A549 (cell line): ENCODE measurements at regions not wholly inside any gene's neighbourhood (a gene's known extent, or its start where the extent isn't known, plus 50 kb on each side); places are given as distances from the start of the nearest gene placed in this dataset.

ENCODE experiments used
- ATAC-seq, 2 experiments: fragments of 200-7000 bp in 1 of 2; fragments of >200 bp in 1 of 2; cut with Nextera tagmentation in 1 of 2; cut with Tn5 transposase in 1 of 2; 3 replicates each; pipeline versions ENCODE4 v1.8.0 to v1.9.1; 2018 to 2020; ENCODE audit warnings: mild to moderate bottlenecking in 1 of 2, moderate library complexity in 1 of 2
- CTCF ChIA-PET: fragments of 300-600 bp; sonication (Branson Sonifier 250); formaldehyde crosslinking; extraction: SDS; loops from one replicate; lab custom pipeline; 2021; ENCODE audit warnings: antibody characterized with exemption, inconsistent platforms; lab: Yijun Ruan, JAX
- POLR2A ChIA-PET: fragments of 350-600 bp; formaldehyde crosslinking; extraction: SDS; loops from one replicate; lab custom pipeline; 2021; ENCODE audit warnings: antibody characterized with exemption, inconsistent platforms; lab: Yijun Ruan, JAX
- DNase-seq, 2 experiments: peaks; one replicate each; pipeline versions ENCODE4 v3.0.0 to v3.0.0-alpha.2; 2011 to 2016; ENCODE audit warnings: low read depth in 1 of 2, low spot score in 1 of 2
- FAIRE-seq: peaks from 2 replicates; lab custom pipeline; 2011; peaks lifted over from hg19 to GRCh38; lab: Jason Lieb, UNC
- H3K27ac ChIP-seq, 2 experiments: fragments of >200 bp; sonication (Bioruptor Twin); formaldehyde crosslinking; 3 replicates each; pipeline ENCODE4 v1.5.1; 2016 to 2017
- H3K4me1 ChIP-seq: fragments of >200 bp; sonication (Bioruptor Twin); formaldehyde crosslinking; 3 replicates; pipeline ENCODE4 v1.6.1; 2016
- H3K4me2 ChIP-seq: fragments of >200 bp; sonication (Bioruptor Twin); formaldehyde crosslinking; 3 replicates; pipeline ENCODE4 v1.6.1; 2016
- H3K4me3 ChIP-seq: fragments of >200 bp; sonication (Bioruptor Twin); formaldehyde crosslinking; 3 replicates; pipeline ENCODE4 v1.5.1; 2016
- H3K9me3 ChIP-seq: fragments of >200 bp; sonication (Bioruptor Twin); formaldehyde crosslinking; 3 replicates; pipeline ENCODE4 v1.6.1; 2016
- ATOH8 ChIP-seq: fragments of 250-450 bp; sonication (Bioruptor Pico); IDR thresholded peaks from 2 replicates; pipeline ENCODE4 v1.5.0; 2020; ENCODE audit warnings: low read depth, mild to moderate bottlenecking, moderate library complexity
- CBX2 ChIP-seq: fragments of 200-600 bp; sonication (generic); IDR thresholded peaks from 2 replicates; pipeline ENCODE4 v1.6.1; 2016; ENCODE audit warnings: low read depth, mild to moderate bottlenecking, borderline replicate concordance
- CHD2 ChIP-seq: fragments of 150-350 bp; IDR thresholded peaks from 2 replicates; pipeline ENCODE4 v1.6.1; 2014; ENCODE audit warnings: low read length; ENCODE audit not compliant: partially characterized antibody
- EHF ChIP-seq: fragments of 250-450 bp; sonication (Bioruptor Pico); IDR thresholded peaks from 2 replicates; pipeline ENCODE4 v1.5.0; 2020; ENCODE audit warnings: mild to moderate bottlenecking
- EHMT2 ChIP-seq: fragments of 200-600 bp; sonication (generic); IDR thresholded peaks from 2 replicates; pipeline ENCODE4 v1.6.1; 2016; ENCODE audit warnings: antibody characterized with exemption, low read depth, mild to moderate bottlenecking, moderate library complexity
- ELK1 ChIP-seq: fragments of 150-350 bp; IDR thresholded peaks from 2 replicates; pipeline ENCODE4 v1.6.1; 2014; ENCODE audit warnings: low read depth, mild to moderate bottlenecking, low read length
- EP300 ChIP-seq, 2 experiments: fragments of >200 bp; sonication (Bioruptor Twin); formaldehyde crosslinking; IDR thresholded peaks; 2 replicates in 1 of 2; 3 replicates in 1 of 2; pipeline ENCODE4 v1.6.1; 2016 to 2017
- ESRRA ChIP-seq: fragments of 150-350 bp; IDR thresholded peaks from 2 replicates; pipeline ENCODE4 v1.6.1; 2014; ENCODE audit warnings: mild to moderate bottlenecking, low read length, borderline replicate concordance
- FOSB ChIP-seq: fragments of 250-450 bp; sonication (Bioruptor Pico); IDR thresholded peaks from 2 replicates; pipeline ENCODE4 v1.5.0; 2020; ENCODE audit warnings: mild to moderate bottlenecking, moderate library complexity
- FOSL2 ChIP-seq, 2 experiments: fragments of 450-650 bp in 1 of 2; fragments of >200 bp in 1 of 2; sonication (Bioruptor Twin) in 1 of 2; formaldehyde crosslinking; IDR thresholded peaks; 2 replicates each; pipeline versions ENCODE4 v1.5.0 to v1.6.1; 2016 to 2020; ENCODE audit warnings: mild to moderate bottlenecking in 1 of 2, moderate library complexity in 1 of 2
- FOXS1 ChIP-seq: fragments of 250-450 bp; sonication (Bioruptor Pico); IDR thresholded peaks from 2 replicates; pipeline ENCODE4 v1.5.0; 2020; ENCODE audit warnings: mild to moderate bottlenecking, moderate library complexity
- HES2 ChIP-seq: fragments of >200 bp; sonication (Bioruptor Twin); formaldehyde crosslinking; IDR thresholded peaks from 2 replicates; pipeline ENCODE4 v1.6.1; 2016
- HEYL ChIP-seq: fragments of 250-450 bp; sonication (Bioruptor Pico); IDR thresholded peaks from 2 replicates; pipeline ENCODE4 v1.8.0; 2021; ENCODE audit warnings: mild to moderate bottlenecking, moderate library complexity
- JUN ChIP-seq, 2 experiments: fragments of >200 bp; sonication (Bioruptor Twin); formaldehyde crosslinking; IDR thresholded peaks; 2 replicates in 1 of 2; 3 replicates in 1 of 2; pipeline ENCODE4 v1.6.1; 2016 to 2017
- KDM1A ChIP-seq: fragments of 200-600 bp; sonication (generic); IDR thresholded peaks from 2 replicates; pipeline ENCODE4 v1.6.1; 2016; ENCODE audit warnings: low read depth, mild to moderate bottlenecking
- KDM5A ChIP-seq: fragments of 200-600 bp; sonication (generic); IDR thresholded peaks from 2 replicates; pipeline ENCODE4 v1.6.1; 2016; ENCODE audit warnings: antibody characterized with exemption, mild to moderate bottlenecking
- MYC ChIP-seq: IDR thresholded peaks from 2 replicates; pipeline ENCODE4 v1.6.1; 2012; ENCODE audit warnings: mild to moderate bottlenecking, inconsistent platforms, low read length, improper control_type of control experiment, borderline replicate concordance
- PBX3 ChIP-seq: IDR thresholded peaks from 2 replicates; pipeline ENCODE4 v1.6.1; 2012
- POLR2AphosphoS2 ChIP-seq: conservative IDR thresholded peaks from 2 replicates; pipeline ENCODE4 v1.6.1; 2012; ENCODE audit warnings: low read length, improper control_type of control experiment, inconsistent platforms
- RARB ChIP-seq: fragments of 250-450 bp; sonication (Bioruptor Pico); IDR thresholded peaks from 2 replicates; pipeline ENCODE4 v1.8.0; 2021; ENCODE audit warnings: mild to moderate bottlenecking, moderate library complexity
- REST ChIP-seq: fragments of 200-600 bp; sonication (generic); IDR thresholded peaks from 2 replicates; pipeline ENCODE4 v1.6.1; 2016; ENCODE audit warnings: antibody characterized with exemption, mild to moderate bottlenecking, moderate library complexity
- RNF2 ChIP-seq: fragments of 200-600 bp; sonication (generic); IDR thresholded peaks from 2 replicates; pipeline ENCODE4 v1.6.1; 2016; ENCODE audit warnings: low read depth, mild to moderate bottlenecking, antibody characterized with exemption, moderate library complexity, borderline replicate concordance
- SMC3 ChIP-seq: fragments of >200 bp; sonication (Bioruptor Twin); formaldehyde crosslinking; IDR thresholded peaks from 3 replicates; pipeline ENCODE4 v1.6.1; 2018; ENCODE audit warnings: inconsistent platforms
- SREBF2 ChIP-seq: fragments of 450-650 bp; IDR thresholded peaks from 2 replicates; pipeline ENCODE4 v1.6.1; 2014; ENCODE audit warnings: mild to moderate bottlenecking, moderate library complexity
- TP53 ChIP-seq: fragments of 250-450 bp; sonication (Bioruptor Pico); IDR thresholded peaks from 2 replicates; pipeline ENCODE4 v1.5.0; 2021; ENCODE audit warnings: mild to moderate bottlenecking, moderate library complexity
- ZC3H11A ChIP-seq: fragments of 450-650 bp; IDR thresholded peaks from 2 replicates; pipeline ENCODE4 v1.6.1; 2014; ENCODE audit warnings: antibody characterized with exemption, mild to moderate bottlenecking
- WGBS: methylation state at CpG from one replicate; pipeline ENCODE4 v1.1.6; 2017; ENCODE audit errors: missing lambda C conversion rate; 5-methylcytosine and 5-hydroxymethylcytosine counted together

GRCh38 chr5:99119326-99119725 is 190.5 kb upstream of the CHD1 start:
- no peaks in the 10 kb centered on the region for H3K4me1 ChIP-seq
- no peak for DNase-seq
- H3K27ac ChIP-seq, result no peak overlapping the region
- H3K4me2 ChIP-seq, result no peak overlapping the region
- POLR2A ChIA-PET, result no interaction called here
- no peak for ATAC-seq
- no peak for FAIRE-seq
- WGBS, result 22% methylated on average over 3 of the region's 3 CpGs
- no peak overlapping the region for H3K4me3 ChIP-seq
- H3K9me3 ChIP-seq, result no peaks in the 10 kb centered on the region
- CTCF ChIA-PET, result interaction anchor here (0.6 kb wide), 1 partner anchor 40 kb away, joined by 3 read pairs; no protein-coding TSS in a partner anchor
- TF ChIP-seq SREBF2, result no peak
- no peak for TF ChIP-seq ESRRA
- TF ChIP-seq FOXS1 (CRISPR knock-in tag), result no peak
- no peak for TF ChIP-seq TP53 (CRISPR knock-in tag)
- no peak for TF ChIP-seq FOSB (CRISPR knock-in tag)
- no peak for TF ChIP-seq CBX2
- TF ChIP-seq ZC3H11A, result no peak
- no peak for TF ChIP-seq HES2
- TF ChIP-seq REST, result no peak

- no peak for TF ChIP-seq MYC
- no peak for TF ChIP-seq ESRRA
- no peak for TF ChIP-seq FOSB (CRISPR knock-in tag)
- TF ChIP-seq HEYL (CRISPR knock-in tag), result no peak
- TF ChIP-seq EP300 (IDR thresholded peaks at IDR 0.05), result no peak
- no peak for TF ChIP-seq PBX3
- TF ChIP-seq KDM5A, result no peak
- no peak for TF ChIP-seq FOSL2 (IDR thresholded peaks at IDR 0.05)
- TF ChIP-seq FOSL2 (CRISPR knock-in tag; IDR thresholded peaks at IDR 0.05), result no peak
- no peak for TF ChIP-seq RNF2
- no peak for TF ChIP-seq EHF
- no peak for TF ChIP-seq SMC3
- TF ChIP-seq POLR2AphosphoS2, result no peak
- ATAC-seq, result no peak
- WGBS, result 28% methylated on average over 4 of the region's 4 CpGs
- H3K9me3 ChIP-seq, result no peaks in the 10 kb centered on the region
- no peak for DNase-seq
- H3K27ac ChIP-seq, result no peak overlapping the region
- ChIA-PET CTCF (no interaction called here), POLR2A (no interaction called here)
- no peak overlapping the region for H3K4me3 ChIP-seq
- H3K4me1 ChIP-seq, result no peaks in the 10 kb centered on the region
- H3K4me2 ChIP-seq, result no peak overlapping the region
- no peak for FAIRE-seq
These were observed 187.7 kb upstream of the CHD1 start for GRCh38 chr5:99116526-99116925.

- no peak for ATAC-seq
- TF ChIP-seq CHD2, result no peak
- TF ChIP-seq EHMT2, result no peak
- TF ChIP-seq MYC, result no peak
- no peak for TF ChIP-seq RARB (CRISPR knock-in tag)
- TF ChIP-seq KDM1A, result no peak
- TF ChIP-seq EHF, result no peak
- no peak for TF ChIP-seq ATOH8
- TF ChIP-seq ELK1, result no peak
- TF ChIP-seq JUN (IDR thresholded peaks at IDR 0.05), result no peak
- TF ChIP-seq HES2, result no peak
These were observed 181.1 kb upstream of the CHD1 start for GRCh38 chr5:99109894-99110293.

More at GRCh38 chr5:99109894-99110293, 181.1 kb upstream of the CHD1 start:
- no peak overlapping the region for H3K27ac ChIP-seq
- CTCF ChIA-PET, result no interaction called here
- no peaks in the 10 kb centered on the region for H3K9me3 ChIP-seq
- no peaks in the 10 kb centered on the region for H3K4me1 ChIP-seq
- H3K4me3 ChIP-seq, result no peak overlapping the region
- DNase-seq (no peak), FAIRE-seq (no peak)
- 33% methylated on average over 4 of the region's 4 CpGs for WGBS
- POLR2A ChIA-PET, result no interaction called here
- H3K4me2 ChIP-seq, result no peak overlapping the region
